ENCODE measurements at regions not wholly inside any gene's neighbourhood (a gene's known extent, or its start where the extent isn't known, plus 50 kb on each side); places are given as distances from the start of the nearest gene placed in this dataset.
A peak's percentile ranks its signal among the peaks of the same experiment; 100 is the strongest.

DNA sequence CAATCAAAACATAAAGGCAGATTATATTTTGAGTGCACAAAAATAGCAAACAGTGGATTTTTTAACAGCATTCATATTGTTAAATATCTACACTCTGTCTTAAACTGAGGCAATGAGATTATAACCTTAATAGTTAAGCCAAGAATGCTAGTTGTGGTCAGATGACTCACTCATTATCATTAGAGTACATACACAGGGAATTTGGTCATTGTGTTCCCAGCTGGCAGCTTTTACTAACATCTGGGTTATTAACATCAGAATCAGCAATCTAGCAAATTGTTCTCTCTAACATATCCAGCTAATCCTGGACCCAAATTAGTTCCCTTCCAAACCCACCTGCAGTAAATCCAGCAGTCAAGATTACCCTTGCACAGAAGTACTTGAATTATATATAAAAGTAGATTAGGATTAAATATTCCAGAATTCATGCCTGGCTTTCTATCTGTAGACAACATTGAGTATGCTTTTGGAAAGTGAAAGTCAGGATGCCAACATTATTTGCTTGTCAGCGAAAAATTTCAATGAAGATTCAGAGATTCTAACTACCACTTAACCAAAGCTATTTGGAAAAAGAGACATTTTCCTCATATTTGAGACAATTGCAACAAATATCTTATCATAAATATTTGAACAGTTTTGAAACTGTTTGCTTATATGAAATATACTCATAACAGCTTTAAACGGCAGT lies 1035.6 kb upstream of the PHF14 start:
- TF ChIP-seq, protein P1, sequence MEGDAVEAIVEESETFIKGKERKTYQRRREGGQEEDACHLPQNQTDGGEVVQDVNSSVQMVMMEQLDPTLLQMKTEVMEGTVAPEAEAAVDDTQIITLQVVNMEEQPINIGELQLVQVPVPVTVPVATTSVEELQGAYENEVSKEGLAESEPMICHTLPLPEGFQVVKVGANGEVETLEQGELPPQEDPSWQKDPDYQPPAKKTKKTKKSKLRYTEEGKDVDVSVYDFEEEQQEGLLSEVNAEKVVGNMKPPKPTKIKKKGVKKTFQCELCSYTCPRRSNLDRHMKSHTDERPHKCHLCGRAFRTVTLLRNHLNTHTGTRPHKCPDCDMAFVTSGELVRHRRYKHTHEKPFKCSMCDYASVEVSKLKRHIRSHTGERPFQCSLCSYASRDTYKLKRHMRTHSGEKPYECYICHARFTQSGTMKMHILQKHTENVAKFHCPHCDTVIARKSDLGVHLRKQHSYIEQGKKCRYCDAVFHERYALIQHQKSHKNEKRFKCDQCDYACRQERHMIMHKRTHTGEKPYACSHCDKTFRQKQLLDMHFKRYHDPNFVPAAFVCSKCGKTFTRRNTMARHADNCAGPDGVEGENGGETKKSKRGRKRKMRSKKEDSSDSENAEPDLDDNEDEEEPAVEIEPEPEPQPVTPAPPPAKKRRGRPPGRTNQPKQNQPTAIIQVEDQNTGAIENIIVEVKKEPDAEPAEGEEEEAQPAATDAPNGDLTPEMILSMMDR (conservative IDR thresholded peaks at IDR 0.05; ENCODE audit: low read depth, low read length) = no peak
- TF ChIP-seq RAD21 (IDR thresholded peaks at IDR 0.05; ENCODE audit: low read length) (no peak), POLR2A (IDR thresholded peaks at IDR 0.05; ENCODE audit: low read depth, low read length) (no peak), SMC3 (IDR thresholded peaks at IDR 0.05; ENCODE audit: low read depth, low read length) (no peak), BHLHE40 (IDR thresholded peaks at IDR 0.05; ENCODE audit: low read depth, low read length) (no peak), MAFK (IDR thresholded peaks at IDR 0.05; ENCODE audit: low read depth, low read length) (peak; percentile 39; the same call in 1 of the 2 replicates), CHD1 (IDR thresholded peaks at IDR 0.05; ENCODE audit: low read depth, low read length) (no peak), RCOR1 (IDR thresholded peaks at IDR 0.05; ENCODE audit: insufficient replicate concordance, low read length) (no peak), MXI1 (IDR thresholded peaks at IDR 0.05; ENCODE audit: borderline replicate concordance, low read depth, low read length) (no peak)
- TF ChIP-seq, protein P2, sequence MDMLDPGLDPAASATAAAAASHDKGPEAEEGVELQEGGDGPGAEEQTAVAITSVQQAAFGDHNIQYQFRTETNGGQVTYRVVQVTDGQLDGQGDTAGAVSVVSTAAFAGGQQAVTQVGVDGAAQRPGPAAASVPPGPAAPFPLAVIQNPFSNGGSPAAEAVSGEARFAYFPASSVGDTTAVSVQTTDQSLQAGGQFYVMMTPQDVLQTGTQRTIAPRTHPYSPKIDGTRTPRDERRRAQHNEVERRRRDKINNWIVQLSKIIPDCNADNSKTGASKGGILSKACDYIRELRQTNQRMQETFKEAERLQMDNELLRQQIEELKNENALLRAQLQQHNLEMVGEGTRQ (IDR thresholded peaks at IDR 0.05; ENCODE audit: low read depth, low read length) = no peak

All from IMR-90 (cell line).